GM23248 (cell line): ENCODE measurements at regions not wholly inside any gene's neighbourhood (a gene's known extent, or its start where the extent isn't known, plus 50 kb on each side); places are given as distances from the start of the nearest gene placed in this dataset.

Source experiments
- EZH2 ChIP-seq: fragments of 200-600 bp; sonication (generic); IDR thresholded peaks from 2 replicates; pipeline ENCODE4 v1.6.1; 2018; ENCODE audit warnings: antibody characterized with exemption, mild to moderate bottlenecking; ENCODE audit not compliant: insufficient read depth, poor library complexity, severe bottlenecking
- EZH2phosphoT487 ChIP-seq: fragments of 200-600 bp; sonication (generic); IDR thresholded peaks from 2 replicates; pipeline ENCODE4 v1.6.1; 2018; ENCODE audit warnings: antibody characterized with exemption, moderate library complexity, mild to moderate bottlenecking, low read depth; ENCODE audit not compliant: insufficient read depth

DNA sequence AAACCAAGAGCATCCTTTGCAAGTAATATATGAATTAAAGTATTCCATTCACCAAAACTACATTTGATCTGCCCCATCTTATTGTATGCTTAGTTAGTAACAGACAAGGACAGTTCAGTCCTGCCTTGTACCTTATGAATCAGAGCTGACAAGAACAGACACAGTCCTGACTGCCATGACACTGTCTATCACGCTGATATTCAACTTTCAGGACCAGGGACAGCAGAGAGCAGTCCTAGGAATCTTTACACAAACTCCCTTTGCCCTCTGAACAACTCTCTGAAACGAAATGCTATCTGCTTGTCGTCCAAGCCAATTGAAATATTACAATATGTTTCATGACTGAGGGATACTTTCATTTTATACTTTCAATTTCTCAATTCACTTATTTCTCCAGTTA, 268.6 kb upstream of the VCX start:
- TF ChIP-seq EZH2phosphoT487 = no peak
- no peak for TF ChIP-seq EZH2
